NT2/D1 (cell line): ENCODE measurements at regions not wholly inside any gene's neighbourhood (a gene's known extent, or its start where the extent isn't known, plus 50 kb on each side); places are given as distances from the start of the nearest gene placed in this dataset.
"Not testable (repeated sequence)": the region's sequence is repeated elsewhere in the genome, so short reads cannot be mapped to it uniquely, and the experiment has no call there.

Experiments used
- DNase-seq: peaks from one replicate; pipeline ENCODE4 v3.0.0-alpha.2; 2011; ENCODE audit warnings: low read depth, low spot score
- H3K27me3 ChIP-seq: 2 replicates; pipeline ENCODE4 v1.6.0; 2011; ENCODE audit warnings: mild to moderate bottlenecking; ENCODE audit not compliant: insufficient read length, insufficient read depth
- H3K36me3 ChIP-seq: 2 replicates; pipeline ENCODE4 v1.6.1; 2011; ENCODE audit warnings: mild to moderate bottlenecking, low read length, mixed read lengths; ENCODE audit not compliant: insufficient read depth, insufficient read length
- H3K4me1 ChIP-seq: 2 replicates; pipeline ENCODE4 v1.5.1; 2011; ENCODE audit not compliant: insufficient read depth, insufficient read length
- H3K4me3 ChIP-seq: 2 replicates; pipeline ENCODE4 v1.5.1; 2011; ENCODE audit warnings: low read depth; ENCODE audit not compliant: insufficient read length
- H3K9ac ChIP-seq: 2 replicates; pipeline ENCODE4 v1.6.0; 2011; ENCODE audit warnings: low read depth; ENCODE audit not compliant: insufficient read length
- H3K9me3 ChIP-seq: 2 replicates; pipeline ENCODE4 v1.5.1; 2011; ENCODE audit warnings: mild to moderate bottlenecking, low read length; ENCODE audit not compliant: insufficient read depth
- SUZ12 ChIP-seq: IDR thresholded peaks from 2 replicates; pipeline ENCODE4 v1.6.1; 2011; ENCODE audit not compliant: insufficient read length, insufficient read depth; ENCODE audit errors: extremely low read depth
- YY1 ChIP-seq: IDR thresholded peaks from 2 replicates; pipeline ENCODE4 v1.6.1; 2011; ENCODE audit not compliant: insufficient read length, insufficient read depth
- ZNF274 ChIP-seq: IDR thresholded peaks from 2 replicates; pipeline ENCODE4 v1.6.1; 2011; ENCODE audit warnings: mild to moderate bottlenecking, low read depth, low read length

- no peak for DNase-seq
- Histone ChIP-seq H3K4me3 (no peak overlapping the region), H3K9me3 (peaks cover 18% of the 10 kb centered on the region), H3K27me3 (no peaks in the 10 kb centered on the region), H3K9ac (no peak overlapping the region), H3K36me3 (no peaks in the 10 kb centered on the region), H3K4me1 (no peaks in the 10 kb centered on the region)
- TF ChIP-seq SUZ12 (no peak), ZNF274 (no peak), YY1 (no peak)
Measured at GRCh38 chr16:66026787-66027330, 339.6 kb upstream of the CDH5 start.

GRCh38 chr16:66026211-66026610, 340.3 kb upstream of the CDH5 start:
- DNase-seq, result peak; percentile 15
- Histone ChIP-seq H3K36me3 (no peaks in the 10 kb centered on the region), H3K4me3 (no peak overlapping the region), H3K9ac (no peak overlapping the region), H3K27me3 (no peaks in the 10 kb centered on the region), H3K4me1 (no peaks in the 10 kb centered on the region), H3K9me3 (peaks cover 18% of the 10 kb centered on the region)
- TF ChIP-seq ZNF274, result no peak
- no peak for TF ChIP-seq SUZ12
- no peak for TF ChIP-seq YY1

- H3K9ac ChIP-seq, result no peak overlapping the region
- H3K36me3 ChIP-seq, result no peaks in the 10 kb centered on the region
- no peak for DNase-seq
- no peak overlapping the region for H3K4me3 ChIP-seq
- no peaks in the 10 kb centered on the region for H3K4me1 ChIP-seq
- H3K9me3 ChIP-seq, result peaks cover 18% of the 10 kb centered on the region
- H3K27me3 ChIP-seq, result no peaks in the 10 kb centered on the region
- TF ChIP-seq SUZ12 (no peak), YY1 (no peak), ZNF274 (no peak)
Measured at GRCh38 chr16:66025751-66026150, 340.7 kb upstream of the CDH5 start.

GRCh38 chr16:66024567-66024966, 341.9 kb upstream of the CDH5 start:
- peaks cover 18% of the 10 kb centered on the region for H3K9me3 ChIP-seq
- H3K36me3 ChIP-seq, H3K4me1 ChIP-seq, H3K4me3 ChIP-seq, DNase-seq, H3K27me3 ChIP-seq, H3K9ac ChIP-seq: not testable (repeated sequence)

- H3K4me3 ChIP-seq, result no peak overlapping the region
- no peak overlapping the region for H3K9ac ChIP-seq
- DNase-seq, result no peak
- H3K4me1 ChIP-seq, result no peaks in the 10 kb centered on the region
- H3K9me3 ChIP-seq, result peaks cover 18% of the 10 kb centered on the region
- no peaks in the 10 kb centered on the region for H3K27me3 ChIP-seq
- no peaks in the 10 kb centered on the region for H3K36me3 ChIP-seq
- TF ChIP-seq ZNF274, result no peak
- TF ChIP-seq SUZ12, result no peak
- no peak for TF ChIP-seq YY1
Measured at GRCh38 chr16:66023481-66023880, 343.0 kb upstream of the CDH5 start.

- Histone ChIP-seq H3K36me3 (no peaks in the 10 kb centered on the region), H3K9me3 (peaks cover 18% of the 10 kb centered on the region), H3K27me3 (peaks cover 2% of the 10 kb centered on the region), H3K4me3 (no peak overlapping the region), H3K4me1 (no peaks in the 10 kb centered on the region), H3K9ac (no peak overlapping the region)
- no peak for DNase-seq
- TF ChIP-seq ZNF274 (no peak), SUZ12 (no peak), YY1 (no peak)
Measured at GRCh38 chr16:66020642-66021041, 345.8 kb upstream of the CDH5 start.

- DNase-seq, result no peak
- Histone ChIP-seq H3K4me3 (no peak overlapping the region), H3K4me1 (no peaks in the 10 kb centered on the region), H3K27me3 (peaks cover 2% of the 10 kb centered on the region), H3K9me3 (peaks cover 17% of the 10 kb centered on the region), H3K9ac (no peak overlapping the region), H3K36me3 (no peaks in the 10 kb centered on the region)
- TF ChIP-seq ZNF274 (no peak), SUZ12 (no peak), YY1 (no peak)
Measured at GRCh38 chr16:66020046-66020445, 346.4 kb upstream of the CDH5 start.

- H3K27me3 ChIP-seq, H3K4me3 ChIP-seq, DNase-seq, H3K36me3 ChIP-seq, H3K9ac ChIP-seq, H3K4me1 ChIP-seq: not testable (repeated sequence)
- H3K9me3 ChIP-seq, result peaks cover 11% of the 10 kb centered on the region
Measured at GRCh38 chr16:66019502-66019901, 347.0 kb upstream of the CDH5 start.
